C4-2B (cell line): ENCODE measurements at regions not wholly inside any gene's neighbourhood (a gene's known extent, or its start where the extent isn't known, plus 50 kb on each side); places are given as distances from the start of the nearest gene placed in this dataset.

Source experiments
- CTCF ChIP-seq: fragments of 450-650 bp; conservative IDR thresholded peaks from 2 replicates; pipeline ENCODE4 v1.5.1; 2017; ENCODE audit warnings: mild to moderate bottlenecking
- ZFX ChIP-seq: fragments of 450-650 bp; IDR thresholded peaks from 2 replicates; pipeline ENCODE4 v1.6.1; 2017

- TF ChIP-seq CTCF (no peak), ZFX (no peak)
Measured at GRCh38 chr9:103660830-103661229, 433.3 kb upstream of the SMC2 start.
